Mesenchymal stem cell (in vitro differentiated cells and primary cell): ENCODE measurements at regions not wholly inside any gene's neighbourhood (a gene's known extent, or its start where the extent isn't known, plus 50 kb on each side); places are given as distances from the start of the nearest gene placed in this dataset.

Experiments used
- DNase-seq: peaks from one replicate; pipeline ENCODE4 v3.0.0-alpha.2; 2013
- H2AFZ ChIP-seq: one replicate; pipeline ENCODE4 v1.6.1; 2013; ENCODE audit warnings: low read depth, mild to moderate bottlenecking, control low read depth, inconsistent platforms, low read length, moderate library complexity
- H2AK5ac ChIP-seq: 2 replicates; pipeline ENCODE4 v1.6.1; 2013; ENCODE audit warnings: low read length, moderate library complexity, mild to moderate bottlenecking, inconsistent platforms; ENCODE audit not compliant: severe bottlenecking
- H2BK120ac ChIP-seq: one replicate; pipeline ENCODE4 v1.6.1; 2013; ENCODE audit warnings: low read depth, mild to moderate bottlenecking, inconsistent platforms, low read length, moderate library complexity
- H2BK12ac ChIP-seq, 2 experiments: one replicate each; pipeline ENCODE4 v1.6.1; 2013; ENCODE audit warnings: inconsistent platforms in 2 of 2, low read length in 2 of 2, mild to moderate bottlenecking in 2 of 2, moderate library complexity in 2 of 2, control low read depth in 1 of 2
- H2BK15ac ChIP-seq: one replicate; pipeline ENCODE4 v1.6.1; 2013; ENCODE audit warnings: mild to moderate bottlenecking, low read depth, inconsistent platforms; ENCODE audit not compliant: poor library complexity, severe bottlenecking
- H2BK5ac ChIP-seq: 2 replicates; pipeline ENCODE4 v1.6.1; 2013; ENCODE audit warnings: low read depth, mild to moderate bottlenecking, low read length, control low read depth, inconsistent platforms; ENCODE audit not compliant: poor library complexity, severe bottlenecking
- H3K14ac ChIP-seq, 2 experiments: one replicate each; pipeline ENCODE4 v1.6.1; 2013; ENCODE audit warnings: inconsistent platforms in 2 of 2, low read length in 2 of 2, control low read depth in 1 of 2, mild to moderate bottlenecking in 1 of 2, moderate library complexity in 1 of 2
- H3K18ac ChIP-seq, 2 experiments: one replicate each; pipeline ENCODE4 v1.6.1; 2013; ENCODE audit warnings: inconsistent platforms in 2 of 2, low read length in 2 of 2, control low read depth in 1 of 2, low read depth in 1 of 2, mild to moderate bottlenecking in 1 of 2
- H3K23ac ChIP-seq, 2 experiments: one replicate each; pipeline ENCODE4 v1.6.1; 2013; ENCODE audit warnings: inconsistent platforms in 2 of 2, low read length in 2 of 2, mild to moderate bottlenecking in 2 of 2, moderate library complexity in 2 of 2, control low read depth in 1 of 2
- H3K27ac ChIP-seq: 2 replicates; pipeline ENCODE4 v1.5.1; 2013; ENCODE audit warnings: mild to moderate bottlenecking, moderate library complexity, low read length, control low read depth, inconsistent platforms; ENCODE audit not compliant: poor library complexity, severe bottlenecking
- H3K27me3 ChIP-seq, 2 experiments: 2 replicates each; pipeline versions ENCODE4 v1.6.1 to v1.7.0; 2013; ENCODE audit warnings: low read length in 2 of 2, mild to moderate bottlenecking in 2 of 2, moderate library complexity in 2 of 2, control low read depth in 1 of 2, inconsistent platforms in 1 of 2; ENCODE audit not compliant: control insufficient read depth in 1 of 2, insufficient read depth in 1 of 2
- H3K36me3 ChIP-seq, 2 experiments: 2 replicates each; pipeline versions ENCODE4 v1.6.1 to v1.7.0; 2013; ENCODE audit warnings: low read length in 2 of 2, control low read depth in 1 of 2, inconsistent platforms in 1 of 2, low read depth in 1 of 2, mild to moderate bottlenecking in 1 of 2; ENCODE audit not compliant: insufficient read depth in 2 of 2, control insufficient read depth in 1 of 2
- H3K4ac ChIP-seq, 2 experiments: one replicate each; pipeline ENCODE4 v1.6.1; 2013; ENCODE audit warnings: inconsistent platforms in 2 of 2, low read length in 2 of 2, mild to moderate bottlenecking in 2 of 2, moderate library complexity in 2 of 2, control low read depth in 1 of 2, low read depth in 1 of 2
- H3K4me1 ChIP-seq: 2 replicates; pipeline ENCODE4 v1.6.1; 2013; ENCODE audit warnings: low read depth, low read length, control low read depth; ENCODE audit not compliant: control insufficient read depth, insufficient read depth
- H3K4me2 ChIP-seq: 2 replicates; pipeline ENCODE4 v1.6.1; 2013; ENCODE audit warnings: low read length, mild to moderate bottlenecking, inconsistent platforms; ENCODE audit not compliant: poor library complexity, severe bottlenecking
- H3K4me3 ChIP-seq, 2 experiments: 2 replicates each; pipeline versions ENCODE4 v1.5.1 to v1.7.0; 2013; ENCODE audit warnings: low read length in 2 of 2, mild to moderate bottlenecking in 2 of 2, control low read depth in 1 of 2, low read depth in 1 of 2; ENCODE audit not compliant: insufficient read depth in 1 of 2
- H3K79me1 ChIP-seq: replicated peaks from 2 replicates; pipeline ENCODE4 v1.6.1; 2013; ENCODE audit warnings: mild to moderate bottlenecking, control low read depth, low read length, inconsistent platforms; ENCODE audit not compliant: poor library complexity, severe bottlenecking
- H3K9ac ChIP-seq: 2 replicates; pipeline ENCODE4 v1.7.0; 2013; ENCODE audit warnings: mild to moderate bottlenecking, low read length, moderate library complexity
- H3K9me3 ChIP-seq: 2 replicates; pipeline ENCODE4 v1.7.0; 2013; ENCODE audit warnings: mild to moderate bottlenecking, low read length; ENCODE audit not compliant: control insufficient read depth
- H4K8ac ChIP-seq: one replicate; pipeline ENCODE4 v1.6.1; 2013; ENCODE audit warnings: inconsistent platforms, mild to moderate bottlenecking, low read length, moderate library complexity
- H4K91ac ChIP-seq: one replicate; pipeline ENCODE4 v1.6.1; 2013; ENCODE audit warnings: mild to moderate bottlenecking, low read length, inconsistent platforms
- WGBS: methylation state at CpG from one replicate; pipeline ENCODE4 v1.1.7; 2013; ENCODE audit warnings: mixed read lengths; 5-methylcytosine and 5-hydroxymethylcytosine counted together

DNA sequence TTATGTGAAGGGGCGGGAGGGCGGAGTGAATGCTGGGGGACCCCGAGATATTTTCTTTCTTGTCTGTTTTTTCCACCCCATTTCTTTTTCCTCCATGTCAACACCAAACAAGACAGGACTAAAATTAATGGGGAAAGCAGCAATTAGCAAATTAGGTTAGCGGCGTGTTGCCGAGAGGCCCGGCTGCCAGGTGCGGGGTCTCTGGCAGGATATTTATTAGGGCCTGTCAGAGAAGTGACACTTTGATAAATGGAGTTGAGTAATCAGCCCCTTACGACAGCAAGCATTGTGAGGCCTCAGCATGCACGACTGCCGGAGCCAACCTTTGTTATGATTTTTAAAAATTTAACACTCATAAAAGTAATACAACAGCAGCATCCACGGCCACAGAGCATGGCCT, 193.8 kb downstream of the DHX35 start:
- Histone ChIP-seq H3K4me1 (no peaks in the 10 kb centered on the region), H2AK5ac (no peak overlapping the region), H3K9ac (no peak overlapping the region), H3K4me3 (no peak overlapping the region), H3K4me2 (no peak overlapping the region), H3K4ac (no peak overlapping the region), H3K27me3 (peaks cover 0 to 51% of the 10 kb centered on the region in 2 experiments), H4K91ac (no peak overlapping the region), H2BK5ac (no peak overlapping the region), H3K9me3 (peaks cover 2% of the 10 kb centered on the region), H4K8ac (no peak overlapping the region), H3K23ac (no peak overlapping the region), H2BK12ac (no peak overlapping the region), H3K27ac (no peak overlapping the region), H2BK15ac (no peak overlapping the region), H2AFZ (no peak overlapping the region), H2BK120ac (no peak overlapping the region), H3K14ac (no peak overlapping the region), H3K36me3 (no peaks in the 10 kb centered on the region), H3K18ac (no peak overlapping the region), H3K79me1 (no peaks in the 10 kb centered on the region)
- no peak for DNase-seq
- WGBS = 50% methylated on average over 6 of the region's 12 CpGs

DNA sequence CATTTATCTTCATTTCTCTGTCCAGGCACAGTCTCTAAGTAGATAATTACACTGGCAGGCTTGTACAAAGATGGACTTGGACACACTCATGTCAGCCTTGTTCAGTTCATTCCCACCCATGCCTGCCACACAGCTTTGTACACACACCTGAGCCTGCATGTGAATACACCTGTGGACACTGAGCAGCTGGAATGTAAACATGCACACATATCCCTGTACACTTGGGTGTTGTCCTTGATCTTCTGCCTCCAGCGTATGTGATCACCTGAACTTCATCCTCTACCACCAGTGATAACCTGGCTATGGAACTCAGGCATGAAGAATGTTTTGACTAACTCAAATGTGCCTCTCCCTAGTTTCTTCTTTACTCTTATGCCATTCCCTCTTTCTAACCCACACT, 190.6 kb downstream of the DHX35 start:
- DNase-seq = no peak
- Histone ChIP-seq H3K18ac (no peak overlapping the region), H3K4ac (no peak overlapping the region), H3K36me3 (no peaks in the 10 kb centered on the region), H2BK15ac (no peak overlapping the region), H2AK5ac (no peak overlapping the region), H3K9ac (no peak overlapping the region), H3K27ac (no peak overlapping the region), H3K9me3 (peaks cover 2% of the 10 kb centered on the region), H2BK5ac (no peak overlapping the region), H4K8ac (no peak overlapping the region), H3K4me1 (no peaks in the 10 kb centered on the region), H2AFZ (no peak overlapping the region), H2BK12ac (no peak overlapping the region), H3K14ac (peak overlapping the region in 1 of 2 experiments; percentile 18), H3K4me3 (no peak overlapping the region), H4K91ac (no peak overlapping the region), H2BK120ac (no peak overlapping the region), H3K27me3 (peaks cover 5 to 43% of the 10 kb centered on the region in 2 experiments), H3K79me1 (no peaks in the 10 kb centered on the region), H3K23ac (no peak overlapping the region), H3K4me2 (no peak overlapping the region)
- WGBS = 100% methylated on average over 1 of the region's 1 CpG

DNA sequence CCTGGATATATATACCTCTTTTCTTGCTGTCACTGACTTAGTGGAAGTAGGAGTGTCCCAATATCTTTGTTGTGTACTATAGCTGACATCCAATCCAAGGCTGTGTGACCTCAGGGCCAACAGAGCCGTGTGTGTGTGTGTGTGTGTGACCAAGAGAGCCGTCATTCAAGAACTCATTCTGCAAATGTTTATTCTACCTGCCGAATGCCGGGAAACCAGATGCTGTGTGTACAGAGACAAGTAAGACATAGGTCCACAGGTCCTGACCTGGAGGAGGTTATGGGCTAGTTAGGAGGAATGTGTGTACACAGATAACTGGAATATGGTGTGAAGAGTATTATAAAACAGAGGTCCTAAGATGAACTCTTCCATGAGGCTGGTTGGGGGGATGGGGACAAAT, 190.0 kb downstream of the DHX35 start:
- 46% methylated on average over 4 of the region's 4 CpGs for WGBS
- Histone ChIP-seq H2BK120ac (no peak overlapping the region), H3K4me1 (no peaks in the 10 kb centered on the region)

DNA sequence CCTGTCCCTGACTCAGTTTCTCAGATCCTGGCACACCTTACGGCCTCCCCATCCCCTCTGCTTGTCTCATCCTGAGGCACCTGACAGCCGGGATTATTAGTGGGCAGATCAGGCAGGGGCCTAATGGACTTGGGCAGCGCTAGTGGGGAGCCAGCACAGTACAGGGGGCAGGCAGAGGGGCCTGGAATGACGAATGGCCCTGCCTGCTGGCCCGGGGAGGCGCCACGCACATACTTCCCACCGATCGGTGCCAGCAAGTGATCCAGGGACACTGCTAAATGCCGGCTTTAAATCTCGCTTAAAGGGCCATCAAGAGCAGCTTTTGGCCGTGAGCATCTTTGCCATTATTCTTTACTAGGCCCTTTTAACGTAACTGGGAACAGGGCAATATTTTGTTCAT, 188.4 kb downstream of the DHX35 start:
- Histone ChIP-seq H3K4ac (no peak overlapping the region), H2AK5ac (no peak overlapping the region), H3K9me3 (peaks cover 2% of the 10 kb centered on the region), H4K91ac (no peak overlapping the region), H3K9ac (no peak overlapping the region), H3K23ac (no peak overlapping the region), H3K79me1 (no peaks in the 10 kb centered on the region), H3K4me3 (no peak overlapping the region), H3K27ac (no peak overlapping the region), H2BK12ac (no peak overlapping the region), H3K14ac (no peak overlapping the region), H2BK5ac (no peak overlapping the region), H3K27me3 (peaks cover 5 to 36% of the 10 kb centered on the region in 2 experiments), H3K18ac (no peak overlapping the region), H2BK15ac (no peak overlapping the region), H3K4me2 (no peak overlapping the region), H2AFZ (no peak overlapping the region), H3K4me1 (no peaks in the 10 kb centered on the region), H4K8ac (no peak overlapping the region), H3K36me3 (no peaks in the 10 kb centered on the region), H2BK120ac (no peak overlapping the region)
- 80% methylated on average over 13 of the region's 13 CpGs for WGBS
- no peak for DNase-seq

More for the DNA sequence above, 190.0 kb downstream of the DHX35 start:
- no peak overlapping the region for H3K4me2 ChIP-seq
- H2BK15ac ChIP-seq = no peak overlapping the region
- H3K18ac ChIP-seq = no peak overlapping the region
- H2BK12ac ChIP-seq = no peak overlapping the region
- no peak overlapping the region for H2AFZ ChIP-seq
- peaks cover 2% of the 10 kb centered on the region for H3K9me3 ChIP-seq
- H3K79me1 ChIP-seq = no peaks in the 10 kb centered on the region
- DNase-seq = no peak
- H3K9ac ChIP-seq = no peak overlapping the region
- no peak overlapping the region for H3K23ac ChIP-seq
- H3K14ac ChIP-seq = no peak overlapping the region
- H2BK5ac ChIP-seq = no peak overlapping the region
- no peak overlapping the region for H4K91ac ChIP-seq
- H2AK5ac ChIP-seq = no peak overlapping the region
- H3K4me3 ChIP-seq = no peak overlapping the region
- H4K8ac ChIP-seq = no peak overlapping the region
- H3K27me3 ChIP-seq = peaks cover 5 to 39% of the 10 kb centered on the region in 2 experiments
- no peak overlapping the region for H3K4ac ChIP-seq
- H3K36me3 ChIP-seq = no peaks in the 10 kb centered on the region
- no peak overlapping the region for H3K27ac ChIP-seq
